SK-N-SH (cell line): ENCODE measurements at regions not wholly inside any gene's neighbourhood (a gene's known extent, or its start where the extent isn't known, plus 50 kb on each side); places are given as distances from the start of the nearest gene placed in this dataset.

ENCODE experiments used
- CTCF ChIA-PET: fragments of 300-600, 350-600 bp; formaldehyde crosslinking; extraction: SDS; loops from one replicate; lab custom pipeline; 2021; lab: Yijun Ruan, JAX
- POLR2A ChIA-PET: fragments of 350-600 bp; sonication (Branson Sonifier 250); formaldehyde crosslinking; extraction: SDS; loops from one replicate; lab custom pipeline; 2020; ENCODE audit warnings: antibody characterized with exemption, inconsistent platforms; lab: Yijun Ruan, JAX
- DNase-seq: peaks from one replicate; pipeline ENCODE4 v3.0.0; 2012
- H2AFZ ChIP-seq: fragments of 200-600 bp; sonication (generic); 2 replicates; pipeline ENCODE4 v1.8.1; 2016; ENCODE audit warnings: antibody characterized with exemption, mild to moderate bottlenecking, low read depth
- H3F3A ChIP-seq: fragments of 200-600 bp; sonication (generic); replicated peaks from 2 replicates; pipeline ENCODE3; 2016; ENCODE audit warnings: antibody characterized with exemption, mild to moderate bottlenecking; ENCODE audit not compliant: insufficient read depth
- H3K27ac ChIP-seq, 2 experiments: fragments of 200-500 bp in 1 of 2; fragments of 200-600 bp in 1 of 2; sonication (Bioruptor generic) in 1 of 2; sonication (generic), shearing (Covaris generic) in 1 of 2; 2 replicates each; pipeline versions ENCODE4 v1.5.1 to v1.6.1; 2014 to 2016; ENCODE audit warnings: low read depth in 2 of 2, inconsistent platforms in 1 of 2, low read length in 1 of 2, mild to moderate bottlenecking in 1 of 2, mixed read lengths in 1 of 2
- H3K27me3 ChIP-seq: fragments of 200-600 bp; sonication (generic), shearing (Covaris generic); 2 replicates; pipeline ENCODE4 v1.6.1; 2016; ENCODE audit warnings: mixed run types; ENCODE audit not compliant: insufficient read depth
- H3K36me3 ChIP-seq, 2 experiments: fragments of 200-500 bp in 1 of 2; fragments of 200-600 bp in 1 of 2; sonication (Bioruptor generic) in 1 of 2; sonication (generic) in 1 of 2; replicated peaks in 1 of 2; 2 replicates each; pipeline versions ENCODE3 to v1.5.1; 2014 to 2016; ENCODE audit warnings: low read length in 1 of 2, mild to moderate bottlenecking in 1 of 2; ENCODE audit not compliant: insufficient read depth in 2 of 2, control insufficient read depth in 1 of 2
- H3K4me1 ChIP-seq, 2 experiments: fragments of 200-500 bp in 1 of 2; fragments of 200-600 bp in 1 of 2; sonication (Bioruptor generic) in 1 of 2; sonication (generic), shearing (Covaris generic) in 1 of 2; 2 replicates each; pipeline versions ENCODE4 v1.5.1 to v1.6.1; 2014 to 2016; ENCODE audit warnings: low read depth in 1 of 2, low read length in 1 of 2, mixed run types in 1 of 2; ENCODE audit not compliant: insufficient read depth in 2 of 2, control insufficient read depth in 1 of 2
- H3K4me2 ChIP-seq: fragments of 200-600 bp; sonication (generic), shearing (Covaris generic); 2 replicates; pipeline ENCODE4 v1.6.1; 2017; ENCODE audit warnings: mixed run types
- H3K4me3 ChIP-seq, 2 experiments: fragments of 200-500 bp in 1 of 2; fragments of 200-600 bp in 1 of 2; sonication (Bioruptor generic) in 1 of 2; sonication (generic), shearing (Covaris generic) in 1 of 2; 2 replicates each; pipeline versions ENCODE4 v1.5.1 to v1.8.1; 2014 to 2016; ENCODE audit warnings: low read depth in 2 of 2, inconsistent platforms in 1 of 2, low read length in 1 of 2, mild to moderate bottlenecking in 1 of 2, mixed read lengths in 1 of 2, moderate library complexity in 1 of 2
- H3K79me2 ChIP-seq: fragments of 200-600 bp; sonication (generic); 2 replicates; pipeline ENCODE4 v1.8.1; 2017; ENCODE audit warnings: mild to moderate bottlenecking; ENCODE audit not compliant: insufficient read depth
- H3K9ac ChIP-seq: fragments of 200-600 bp; sonication (generic); 2 replicates; pipeline ENCODE4 v1.6.1; 2017; ENCODE audit warnings: mixed run types
- H3K9me2 ChIP-seq: fragments of 200-600 bp; sonication (generic); 2 replicates; pipeline ENCODE4 v1.6.1; 2017; ENCODE audit warnings: mixed run types
- H3K9me3 ChIP-seq: fragments of 200-600 bp; sonication (generic); 2 replicates; pipeline ENCODE4 v1.6.1; 2017; ENCODE audit warnings: mixed run types, mild to moderate bottlenecking, moderate library complexity
- H4K20me1 ChIP-seq: fragments of 200-600 bp; sonication (generic); 2 replicates; pipeline ENCODE4 v1.6.1; 2017; ENCODE audit warnings: mild to moderate bottlenecking, mixed run types; ENCODE audit not compliant: insufficient read depth
- CHD2 ChIP-seq: fragments of 150-350 bp; IDR thresholded peaks from 2 replicates; pipeline ENCODE4 v1.6.1; 2018; ENCODE audit warnings: low read length; ENCODE audit not compliant: partially characterized antibody
- CTCF ChIP-seq: fragments of 200-600 bp; sonication (generic); IDR thresholded peaks from 2 replicates; pipeline ENCODE4 v1.6.1; 2017; ENCODE audit warnings: antibody characterized with exemption, mild to moderate bottlenecking, moderate library complexity
- EP300 ChIP-seq, 2 experiments: IDR thresholded peaks; 2 replicates each; pipeline versions ENCODE4 v1.4.0 to v1.6.1; 2012; ENCODE audit warnings: borderline replicate concordance in 1 of 2, low read depth in 1 of 2, low read length in 1 of 2
- FOSL2 ChIP-seq: IDR thresholded peaks from 2 replicates; pipeline ENCODE4 v1.4.0; 2012; ENCODE audit warnings: low read depth, mild to moderate bottlenecking, moderate library complexity, borderline replicate concordance
- FOXM1 ChIP-seq: IDR thresholded peaks from 2 replicates; pipeline ENCODE4 v1.4.0; 2012; ENCODE audit warnings: low read depth, mild to moderate bottlenecking
- IRF3 ChIP-seq: fragments of 150-350 bp; IDR thresholded peaks from 2 replicates; pipeline ENCODE4 v1.6.1; 2016; ENCODE audit warnings: mild to moderate bottlenecking, low read depth, low read length
- JUND ChIP-seq: IDR thresholded peaks from 2 replicates; pipeline ENCODE4 v1.4.0; 2012
- MEF2A ChIP-seq: IDR thresholded peaks from 2 replicates; pipeline ENCODE4 v1.4.0; 2012; ENCODE audit warnings: low read depth, borderline replicate concordance
- MXI1 ChIP-seq: IDR thresholded peaks from 2 replicates; pipeline ENCODE4 v1.6.1; 2012; ENCODE audit warnings: mild to moderate bottlenecking, low read depth, low read length, improper control_type of control experiment
- NFIC ChIP-seq: IDR thresholded peaks from 2 replicates; pipeline ENCODE4 v1.4.0; 2012; ENCODE audit warnings: borderline replicate concordance
- NRF1 ChIP-seq: IDR thresholded peaks from 2 replicates; pipeline ENCODE4 v1.6.1; 2012; ENCODE audit warnings: low read depth, mild to moderate bottlenecking, low read length
- POLR2AphosphoS5 ChIP-seq: IDR thresholded peaks from 2 replicates; pipeline ENCODE4 v1.6.1; 2012; ENCODE audit warnings: low read depth, low read length
- RCOR1 ChIP-seq: fragments of 150-350 bp; IDR thresholded peaks from 2 replicates; pipeline ENCODE4 v1.6.1; 2017; ENCODE audit warnings: antibody characterized with exemption, low read length
- REST ChIP-seq: IDR thresholded peaks from 2 replicates; pipeline ENCODE4 v1.6.1; 2012; ENCODE audit warnings: mild to moderate bottlenecking, low read depth, low read length, moderate library complexity
- RFX5 ChIP-seq: IDR thresholded peaks from 2 replicates; pipeline ENCODE4 v1.6.1; 2012; ENCODE audit warnings: mild to moderate bottlenecking, improper control_type of control experiment, low read length
- RXRA ChIP-seq: IDR thresholded peaks from 2 replicates; pipeline ENCODE4 v1.4.0; 2012; ENCODE audit warnings: low read depth, mild to moderate bottlenecking, borderline replicate concordance
- SIN3A ChIP-seq: IDR thresholded peaks from 2 replicates; pipeline ENCODE4 v1.6.1; 2012; ENCODE audit warnings: low read depth, mild to moderate bottlenecking, low read length, moderate library complexity, borderline replicate concordance
- SMC3 ChIP-seq: IDR thresholded peaks from 2 replicates; pipeline ENCODE4 v1.6.1; 2012; ENCODE audit warnings: low read depth, low read length, improper control_type of control experiment
- TCF12 ChIP-seq: IDR thresholded peaks from 2 replicates; pipeline ENCODE4 v1.4.0; 2012
- TEAD4 ChIP-seq: IDR thresholded peaks from 2 replicates; pipeline ENCODE4 v1.4.0; 2012; ENCODE audit warnings: mild to moderate bottlenecking, borderline replicate concordance; ENCODE audit not compliant: insufficient read depth
- USF2 ChIP-seq: fragments of 150-350 bp; IDR thresholded peaks from 2 replicates; pipeline ENCODE4 v1.6.1; 2017; ENCODE audit warnings: antibody characterized with exemption, low read length, low read depth, borderline replicate concordance
- ZBTB33 ChIP-seq: IDR thresholded peaks from 2 replicates; pipeline ENCODE4 v1.4.0; 2012; ENCODE audit warnings: low read depth, borderline replicate concordance
- WGBS: methylation state at CpG from one replicate; pipeline ENCODE4 v1.1.6; 2017; ENCODE audit warnings: low lambda C conversion rate; 5-methylcytosine and 5-hydroxymethylcytosine counted together

- no peaks in the 10 kb centered on the region for H3K9me3 ChIP-seq
- CTCF ChIA-PET, result no interaction called here
- peak overlapping the region in 1 of 2 experiments; percentile 76; a peak in 3 of 4 replicates for H3K27ac ChIP-seq
- peaks cover 7 to 33% of the 10 kb centered on the region in 2 experiments; a peak in 3 of 4 replicates for H3K4me1 ChIP-seq
- H3K4me3 ChIP-seq, result no peak overlapping the region; a peak in 1 of 4 replicates
- peak overlapping the region; percentile 46 for H3K9ac ChIP-seq
- H3K4me2 ChIP-seq, result peak overlapping the region; percentile 52
- POLR2A ChIA-PET, result interaction anchor here (0.6 kb wide), 1 partner anchor 30 kb away, joined by 4 read pairs; no protein-coding TSS in a partner anchor
- 56% methylated on average over 3 of the region's 3 CpGs for WGBS
- H3F3A ChIP-seq, result peaks cover 44% of the 10 kb centered on the region
- H2AFZ ChIP-seq, result peak overlapping the region; percentile 51; the same call in 1 of the 2 replicates
- peaks cover 7% of the 10 kb centered on the region; the same call in 1 of the 2 replicates for H3K79me2 ChIP-seq
- no peak for DNase-seq
- no peaks in the 10 kb centered on the region for H3K9me2 ChIP-seq
- H3K27me3 ChIP-seq, result no peaks in the 10 kb centered on the region
- H3K36me3 ChIP-seq, result no peaks in the 10 kb centered on the region
- no peaks in the 10 kb centered on the region for H4K20me1 ChIP-seq
- TF ChIP-seq FOSL2 (peak; percentile 62; the same call in 1 of the 2 replicates), CTCF (no peak), ZBTB33 (no peak), MXI1 (no peak), POLR2AphosphoS5 (no peak), RFX5 (no peak), JUND (no peak; the same call in 1 of the 2 replicates), NRF1 (no peak), CHD2 (no peak), MEF2A (no peak), USF2 (no peak), SIN3A (no peak), SMC3 (no peak), RCOR1 (no peak), RXRA (no peak), IRF3 (no peak), REST (no peak), EP300 (IDR thresholded peaks at IDR 0.05; ENCODE audit: borderline replicate concordance in 1 of 2, low read depth in 1 of 2, low read length in 1 of 2) (peak in 1 of 2 experiments; percentile 66; a peak in 2 of 4 replicates), TCF12 (peak; percentile 44), NFIC (peak; percentile 3; the same call in 1 of the 2 replicates), TEAD4 (no peak), FOXM1 (no peak)
These were observed 557.8 kb upstream of the TLE4 start for GRCh38 chr9:79013715-79014610.
